ENCODE measurements at regions not wholly inside any gene's neighbourhood (a gene's known extent, or its start where the extent isn't known, plus 50 kb on each side); places are given as distances from the start of the nearest gene placed in this dataset.

DNA sequence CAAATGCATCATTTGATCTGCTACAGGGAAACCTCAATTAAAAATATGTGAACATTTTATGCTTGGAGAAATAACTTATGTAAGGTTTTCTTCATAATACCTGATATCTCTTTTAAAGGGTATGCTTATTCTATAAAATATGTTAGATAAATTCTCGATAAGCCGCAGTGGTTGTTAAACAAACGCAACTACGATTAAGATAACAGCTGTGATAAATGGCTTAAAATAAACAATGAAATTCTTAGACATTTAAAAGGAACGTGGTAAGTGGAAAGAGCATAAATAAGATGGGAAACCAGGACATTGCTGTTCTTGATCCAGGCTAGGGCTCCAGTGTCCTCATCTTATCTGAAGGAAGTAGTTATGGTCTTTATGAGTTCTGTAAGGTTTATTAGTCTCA lies 415.9 kb downstream of the CD83 start:
- H3K4me2 ChIP-seq (ENCODE audit: insufficient read depth, insufficient read length, low read length), result no peak overlapping the region

More for the DNA sequence above, 415.9 kb downstream of the CD83 start:
- no CpG with 5 or more reads among the region's 5 CpGs for WGBS (ENCODE audit: extremely low coverage, insufficient read length, low lambda C conversion rate)
- H3T11ph ChIP-seq (ENCODE audit: low read length), result no peak overlapping the region
- H2AFZ ChIP-seq (ENCODE audit: low read length), result no peak overlapping the region
- Mint-ChIP-seq H3K4me3 (no peak overlapping the region), H3K4me1 (no peaks in the 10 kb centered on the region), H3K9me3 (peaks cover 0 to 2% of the 10 kb centered on the region in 2 experiments; a peak in 1 of 5 replicates), H3K27me3 (ENCODE audit: low read depth) (no peaks in the 10 kb centered on the region), H3K36me3 (ENCODE audit: insufficient read depth in 1 of 3, low read depth in 3 of 3) (peaks cover 0 to 2% (median 0%) of the 10 kb centered on the region in 3 experiments; a peak in 2 of 7 replicates), H3K27ac (no peak overlapping the region)
- H3K23me2 ChIP-seq (ENCODE audit: insufficient read length, low read depth, low read length, poor library complexity, severe bottlenecking), result no peaks in the 10 kb centered on the region
- H3K27ac ChIP-seq (ENCODE audit: insufficient read length, low read depth, low read length), result no peak overlapping the region
- no peaks in the 10 kb centered on the region for H3K79me2 ChIP-seq (ENCODE audit: insufficient read depth, low read length)
- H3K23ac ChIP-seq (ENCODE audit: insufficient read length, low read depth, low read length), result no peak overlapping the region
- H4K20me1 ChIP-seq (ENCODE audit: control insufficient read depth, insufficient read depth, insufficient read length), result no peaks in the 10 kb centered on the region
- H2BK120ac ChIP-seq (ENCODE audit: low read depth, low read length, poor library complexity, severe bottlenecking), result no peak overlapping the region
- H2BK12ac ChIP-seq (ENCODE audit: insufficient read length, low read depth, low read length), result no peak overlapping the region
- no peaks in the 10 kb centered on the region for H3K27me3 ChIP-seq (ENCODE audit: insufficient read depth, low read length)
- H3K56ac ChIP-seq (ENCODE audit: insufficient read length, low read depth, low read length), result no peak overlapping the region
- no peak overlapping the region for H4K91ac ChIP-seq (ENCODE audit: insufficient read length, low read depth, low read length)
- H4K5ac ChIP-seq (ENCODE audit: insufficient read length, low read depth, low read length), result no peak overlapping the region
- no peak overlapping the region for H4K8ac ChIP-seq (replicated peaks; ENCODE audit: insufficient read length, low read depth, low read length)
- no peak for DNase-seq
- H2AK5ac ChIP-seq (ENCODE audit: insufficient read length, low read length), result no peak overlapping the region
- no peaks in the 10 kb centered on the region for H3K79me1 ChIP-seq (ENCODE audit: insufficient read depth, low read depth, low read length, poor library complexity, severe bottlenecking)
- H3K9ac ChIP-seq (ENCODE audit: extremely low read depth, insufficient read length, low read length), result no peak overlapping the region
- H2BK5ac ChIP-seq (ENCODE audit: insufficient read length, low read length), result no peak overlapping the region
- no peak overlapping the region for H2BK15ac ChIP-seq (ENCODE audit: low read depth, low read length)
- H3K4ac ChIP-seq (ENCODE audit: low read depth, low read length), result no peak overlapping the region
- H3K18ac ChIP-seq (ENCODE audit: insufficient read length, low read depth, low read length), result no peak overlapping the region
- TF ChIP-seq CTCF (conservative IDR thresholded peaks at IDR 0.05), result no peak
- H3K9me3 ChIP-seq (ENCODE audit: control insufficient read depth, low read depth, low read length), result no peaks in the 10 kb centered on the region
- no peak overlapping the region for H3K14ac ChIP-seq (ENCODE audit: insufficient read depth, low read length)
- no peaks in the 10 kb centered on the region for H3K4me1 ChIP-seq (ENCODE audit: insufficient read depth, low read length)
- no peak overlapping the region for H2BK20ac ChIP-seq (ENCODE audit: low read depth, low read length, poor library complexity, severe bottlenecking)
